Stomach (tissue), 8 donors: ENCODE measurements at regions not wholly inside any gene's neighbourhood (a gene's known extent, or its start where the extent isn't known, plus 50 kb on each side); places are given as distances from the start of the nearest gene placed in this dataset.

ENCODE experiments used
- DNase-seq, 2 donors: peaks; one replicate each; pipeline versions ENCODE4 v3.0.0 to v3.0.0-alpha.2; 2013 to 2019
- H3K27ac ChIP-seq, 5 donors: fragments of 200-600 bp in 4 of 5; sonication (generic) in 4 of 5; one replicate each; pipeline ENCODE4 v1.5.1; 2013 to 2019; ENCODE audit warnings: mild to moderate bottlenecking in 1 of 5, moderate library complexity in 1 of 5
- H3K27me3 ChIP-seq, 3 donors: fragments of 200-600 bp; sonication (generic); one replicate each; pipeline ENCODE4 v1.5.1; 2017 to 2019; ENCODE audit warnings: mixed run types in 1 of 3
- H3K36me3 ChIP-seq, 4 donors: fragments of 200-600 bp; sonication (generic); 1 replicate in 3 of 4; 2 replicates in 1 of 4; pipeline ENCODE4 v1.5.1; 2016 to 2019
- H3K4me1 ChIP-seq, 4 donors: fragments of 200-600 bp; sonication (generic); one replicate each; pipeline ENCODE4 v1.5.1; 2016 to 2019
- H3K4me3 ChIP-seq, 4 donors: fragments of 200-600 bp; sonication (generic) in 3 of 4; one replicate each; pipeline ENCODE4 v1.5.1; 2016 to 2019; ENCODE audit warnings: mild to moderate bottlenecking in 1 of 4
- H3K9me3 ChIP-seq, 4 donors: fragments of 200-600 bp; sonication (generic); one replicate each; pipeline ENCODE4 v1.5.1; 2016 to 2019
- CTCF ChIP-seq, 7 experiments: fragments of 450-650 bp in 4 of 7; fragments of 200-600 bp in 3 of 7; sonication (generic) in 3 of 7; IDR thresholded peaks; one replicate each; pipeline ENCODE4 v1.5.1; 2016 to 2019; ENCODE audit warnings: antibody characterized with exemption in 7 of 7, control low read depth in 2 of 7, mild to moderate bottlenecking in 1 of 7
- EP300 ChIP-seq: sonication (generic); formaldehyde crosslinking; IDR thresholded peaks from one replicate; pipeline ENCODE4 v1.6.1; 2017; ENCODE audit warnings: antibody characterized with exemption
- POLR2A ChIP-seq, 4 donors: fragments of 450-650 bp; IDR thresholded peaks; one replicate each; pipeline ENCODE4 v1.6.1; 2016; ENCODE audit warnings: antibody characterized with exemption in 4 of 4, control low read depth in 2 of 4, mild to moderate bottlenecking in 1 of 4, moderate library complexity in 1 of 4
- POLR2AphosphoS5 ChIP-seq, 3 donors: sonication (generic); formaldehyde crosslinking; IDR thresholded peaks; one replicate each; pipeline ENCODE4 v1.6.1; 2016; ENCODE audit warnings: antibody characterized with exemption in 3 of 3
- WGBS, 5 donors: extraction: QIAGEN DNeasy Blood & Tissue Kit in 3 of 5; methylation state at CpG; one replicate each; pipeline versions ENCODE4 v1.1.5 to v1.1.7; 2013 to 2018; 5-methylcytosine and 5-hydroxymethylcytosine counted together
- intact Hi-C: fragments of 100-400 bp; cut with DNase I; formaldehyde crosslinking; loops from one replicate; pipeline ENCODE4 v1.15.1; 2023; ENCODE audit warnings: low total_unique reads
- donor health status: healthy with polysubstance abuse.
- donor health status: Bipolar disorder and iron deficiency.
- donor health status: healthy.

GRCh38 chr3:161444694-161445077 lies 51.9 kb upstream of the OTOL1 start:
- intact Hi-C loops: no loop called here
- no peak for DNase-seq

GRCh38 chr3:161443921-161444693 lies 52.5 kb upstream of the OTOL1 start:
- no peak for DNase-seq
- Histone ChIP-seq H3K27ac (no peak overlapping the region), H3K9me3 (no peaks in the 10 kb centered on the region), H3K4me1 (no peaks in the 10 kb centered on the region), H3K27me3 (no peaks in the 10 kb centered on the region), H3K4me3 (no peak overlapping the region), H3K36me3 (no peaks in the 10 kb centered on the region)
- TF ChIP-seq EP300: no peak
- no peak for TF ChIP-seq POLR2A (IDR thresholded peaks at IDR 0.05)
- TF ChIP-seq POLR2AphosphoS5 (IDR thresholded peaks at IDR 0.05): no peak
- no peak for TF ChIP-seq CTCF (IDR thresholded peaks at IDR 0.05)
- 79 to 86% (median 85%) methylated on average over 4 of the region's 4 CpGs for WGBS, 5 donors
- intact Hi-C loops: no loop called here

More at GRCh38 chr3:161444694-161445077, 51.9 kb upstream of the OTOL1 start:
- no peaks in the 10 kb centered on the region for H3K27me3 ChIP-seq
- no peak overlapping the region for H3K4me3 ChIP-seq
- no peaks in the 10 kb centered on the region for H3K9me3 ChIP-seq
- no peak overlapping the region for H3K27ac ChIP-seq
- no peaks in the 10 kb centered on the region for H3K4me1 ChIP-seq
- TF ChIP-seq POLR2A (IDR thresholded peaks at IDR 0.05): no peak
- no peak for TF ChIP-seq CTCF (IDR thresholded peaks at IDR 0.05)
- TF ChIP-seq EP300: no peak
- no peak for TF ChIP-seq POLR2AphosphoS5 (IDR thresholded peaks at IDR 0.05)
- WGBS, 5 donors: 60 to 82% (median 71%) methylated on average over 3 of the region's 3 CpGs
- no peaks in the 10 kb centered on the region for H3K36me3 ChIP-seq

- peaks cover 0 to under 1% (median 0%) of the 10 kb centered on the region in 4 donors for H3K9me3 ChIP-seq
- DNase-seq: no peak
- intact Hi-C loops: no loop called here
Measured at GRCh38 chr3:161430307-161430706, 59.0 kb upstream of the SPTSSB start.

GRCh38 chr3:161427347-161427746 lies 56.0 kb upstream of the SPTSSB start:
- H3K4me3 ChIP-seq: no peak overlapping the region
- no peaks in the 10 kb centered on the region for H3K36me3 ChIP-seq
- H3K27ac ChIP-seq: no peak overlapping the region
- no peaks in the 10 kb centered on the region for H3K4me1 ChIP-seq
- H3K27me3 ChIP-seq: no peaks in the 10 kb centered on the region
- no peak for DNase-seq
- TF ChIP-seq CTCF (IDR thresholded peaks at IDR 0.05): no peak
- no peak for TF ChIP-seq POLR2A (IDR thresholded peaks at IDR 0.05)
- no peak for TF ChIP-seq EP300
- TF ChIP-seq POLR2AphosphoS5 (IDR thresholded peaks at IDR 0.05): no peak
- H3K9me3 ChIP-seq: no peaks in the 10 kb centered on the region
- intact Hi-C loops: loop anchor here (5.0 kb wide), 1 partner anchor 150 kb away; no protein-coding TSS in a partner anchor
- WGBS, 5 donors: 26 to 56% (median 44%) methylated on average over 1 of the region's 1 CpG

More at GRCh38 chr3:161430307-161430706, 59.0 kb upstream of the SPTSSB start:
- Histone ChIP-seq H3K27me3 (no peaks in the 10 kb centered on the region), H3K36me3 (no peaks in the 10 kb centered on the region), H3K4me3 (no peak overlapping the region), H3K4me1 (no peaks in the 10 kb centered on the region), H3K27ac (no peak overlapping the region)
- WGBS, 5 donors: 81 to 88% (median 83%) methylated on average over 4 of the region's 4 CpGs
- TF ChIP-seq CTCF (IDR thresholded peaks at IDR 0.05) (no peak), POLR2A (IDR thresholded peaks at IDR 0.05) (no peak), EP300 (no peak), POLR2AphosphoS5 (IDR thresholded peaks at IDR 0.05) (no peak)
